GM19043 (cell line): ENCODE measurements at regions not wholly inside any gene's neighbourhood (a gene's known extent, or its start where the extent isn't known, plus 50 kb on each side); places are given as distances from the start of the nearest gene placed in this dataset.
"Not testable (repeated sequence)": the region's sequence is repeated elsewhere in the genome, so short reads cannot be mapped to it uniquely, and the experiment has no call there.

ENCODE experiments used
- ATAC-seq: cut with Tn5 transposase; IDR thresholded peaks from one replicate; pipeline ENCODE4 v1.9.1; 2021; ENCODE audit warnings: low read depth; ENCODE audit not compliant: unreplicated experiment

DNA sequence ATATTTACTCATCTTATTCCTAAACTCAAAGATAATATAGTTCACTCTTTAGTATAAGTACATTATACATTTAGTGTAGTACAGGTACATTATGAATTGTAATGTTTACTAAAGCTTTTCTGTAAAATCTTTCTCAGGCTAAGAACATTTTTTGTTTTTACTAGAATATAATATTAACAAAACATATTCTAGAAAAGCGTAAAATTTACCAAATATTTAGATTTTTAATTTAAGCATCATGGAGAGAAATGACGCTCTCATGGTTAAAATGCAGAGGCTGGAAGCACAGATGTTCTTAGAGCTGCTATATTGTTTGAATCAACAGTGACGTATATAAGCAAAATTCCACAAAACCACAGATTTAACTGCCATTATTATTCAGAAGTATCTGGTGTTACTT, 54.7 kb upstream of the NBPF15 start:
- not testable (repeated sequence) for ATAC-seq

DNA sequence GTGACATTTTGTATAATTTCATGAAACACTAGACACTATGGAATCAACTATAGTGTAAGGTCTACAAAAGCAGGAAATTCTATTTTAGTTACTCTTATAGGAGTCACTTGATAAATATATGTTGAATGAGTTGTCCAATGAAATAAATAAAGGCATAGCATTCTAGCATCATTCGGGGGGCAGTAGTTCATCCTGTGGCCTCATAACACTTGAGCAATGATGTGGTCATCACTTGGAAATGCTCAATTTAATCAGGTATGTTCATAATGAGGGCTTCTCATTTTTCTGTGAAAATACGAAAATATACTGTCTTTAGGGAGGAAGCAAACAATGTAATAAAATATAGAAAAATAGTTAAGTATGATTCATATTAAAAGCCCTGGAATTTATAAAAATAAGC, 55.4 kb upstream of the NBPF15 start:
- not testable (repeated sequence) for ATAC-seq

GRCh38 chr1:144518439-144518838, 57.0 kb upstream of the NBPF15 start:
- not testable (repeated sequence) for ATAC-seq

GRCh38 chr1:144519528-144520189, 58.2 kb upstream of the NBPF15 start:
- not testable (repeated sequence) for ATAC-seq

GRCh38 chr1:144523661-144524407, 62.4 kb upstream of the NBPF15 start:
- peak; percentile 90 for ATAC-seq

GRCh38 chr1:144532156-144532607, 60.5 kb upstream of the PPIAL4F start:
- ATAC-seq, result peak; percentile 55

DNA sequence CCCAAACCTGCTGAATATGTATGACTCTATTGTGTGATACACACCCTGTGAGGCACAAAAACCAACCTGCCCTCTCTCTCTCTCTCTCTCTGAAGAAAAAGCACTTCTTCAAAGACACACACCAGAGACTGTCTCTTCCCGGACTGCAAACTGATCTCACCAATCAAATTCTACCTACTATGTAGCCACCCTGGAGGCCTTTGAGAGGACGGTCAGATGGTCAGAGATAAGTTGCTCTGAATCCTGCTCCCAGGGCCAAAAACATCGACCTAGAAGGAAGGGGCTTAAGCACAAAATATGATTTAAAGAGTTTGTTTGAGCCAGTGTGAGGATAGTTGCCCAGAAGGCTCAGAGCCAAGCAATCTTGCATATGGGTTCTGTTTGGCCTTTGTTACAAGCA, 59.2 kb upstream of the PPIAL4F start:
- not testable (repeated sequence) for ATAC-seq

DNA sequence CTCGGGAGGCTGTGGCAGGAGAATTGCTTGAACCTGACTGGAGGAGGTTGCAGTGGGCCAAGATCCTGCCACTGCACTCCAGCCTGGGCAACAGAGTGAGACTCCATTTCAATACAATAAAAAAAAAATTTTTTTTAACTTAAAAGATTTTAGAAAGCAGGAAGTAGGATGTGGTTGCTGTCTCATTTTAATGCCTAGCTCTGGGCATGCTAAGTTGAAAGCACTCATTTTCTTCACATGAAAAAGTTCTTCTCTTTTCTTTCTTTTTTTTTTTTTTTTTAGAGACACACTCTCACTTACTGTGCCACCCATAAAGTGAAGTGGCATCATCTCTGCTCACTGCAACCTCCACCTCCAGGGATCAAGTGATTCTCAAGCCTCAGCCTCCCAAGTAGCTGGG, 58.4 kb upstream of the PPIAL4F start:
- not testable (repeated sequence) for ATAC-seq

DNA sequence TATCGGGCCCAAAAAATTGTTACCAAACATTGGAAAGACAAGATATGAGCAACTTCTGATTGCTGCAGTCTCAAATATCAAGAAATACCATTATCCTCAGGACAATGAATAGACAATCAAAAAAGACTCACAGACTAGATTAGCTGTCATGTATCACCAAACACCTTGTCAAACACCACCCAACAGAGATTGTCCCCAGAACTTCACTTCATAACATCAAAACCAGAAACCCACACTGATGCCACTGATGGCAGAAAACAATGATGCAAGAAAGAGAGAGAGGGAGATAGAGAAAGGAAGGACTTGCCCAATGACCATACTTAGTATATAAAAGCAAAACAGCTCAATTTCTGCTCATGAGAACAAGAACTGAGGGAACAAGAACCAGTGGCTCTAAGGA, 56.0 kb upstream of the PPIAL4F start:
- ATAC-seq, result not testable (repeated sequence)

DNA sequence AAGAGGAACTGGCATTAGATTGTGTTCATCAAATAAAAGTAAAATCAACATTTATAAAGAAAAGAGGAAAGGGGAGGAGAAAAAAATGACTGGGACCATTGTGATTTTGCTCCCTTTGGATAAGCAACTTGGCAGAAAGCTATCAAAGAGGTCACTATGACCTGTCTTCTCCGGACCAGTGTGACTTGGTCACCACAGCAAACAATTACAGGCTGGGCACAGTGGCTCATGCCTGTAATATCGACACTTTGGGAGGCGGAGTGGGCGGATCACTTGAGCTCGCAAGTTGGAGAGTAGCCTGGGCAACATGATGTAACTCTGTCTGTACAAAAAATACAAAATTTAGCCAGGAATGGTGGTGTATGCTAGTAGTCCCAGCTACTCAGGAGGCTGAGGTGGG, 55.5 kb upstream of the PPIAL4F start:
- not testable (repeated sequence) for ATAC-seq

DNA sequence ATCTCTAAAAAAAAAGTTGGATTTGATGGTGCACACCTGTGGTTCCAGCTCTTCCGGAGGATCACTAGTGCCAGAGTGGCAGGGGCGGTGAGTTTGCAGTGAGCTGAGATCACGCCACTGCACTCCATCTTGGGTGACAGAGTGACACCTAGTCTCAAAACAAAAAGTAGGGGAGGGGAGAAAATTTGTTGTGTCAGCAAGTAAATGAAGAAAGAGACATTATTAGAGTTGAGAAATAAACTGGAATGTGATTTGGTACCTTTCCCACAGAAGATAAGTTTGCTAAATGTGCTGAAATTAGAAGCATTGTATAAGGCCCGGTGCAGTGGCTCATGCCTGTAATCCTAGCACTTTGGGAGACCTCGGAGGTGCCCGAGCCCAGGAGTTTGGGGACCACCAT, 54.0 kb upstream of the PPIAL4F start:
- ATAC-seq, result not testable (repeated sequence)

GRCh38 chr1:144539191-144539960, 53.3 kb upstream of the PPIAL4F start:
- not testable (repeated sequence) for ATAC-seq
